SK-N-SH (cell line): ENCODE measurements at regions not wholly inside any gene's neighbourhood (a gene's known extent, or its start where the extent isn't known, plus 50 kb on each side); places are given as distances from the start of the nearest gene placed in this dataset.

Source experiments
- CTCF ChIP-seq: fragments of 200-600 bp; sonication (generic); IDR thresholded peaks from 2 replicates; pipeline ENCODE4 v1.6.1; 2017; ENCODE audit warnings: antibody characterized with exemption, mild to moderate bottlenecking, moderate library complexity
- EP300 ChIP-seq, 2 experiments: IDR thresholded peaks; 2 replicates each; pipeline versions ENCODE4 v1.4.0 to v1.6.1; 2012; ENCODE audit warnings: borderline replicate concordance in 1 of 2, low read depth in 1 of 2, low read length in 1 of 2
- FOXM1 ChIP-seq: IDR thresholded peaks from 2 replicates; pipeline ENCODE4 v1.4.0; 2012; ENCODE audit warnings: low read depth, mild to moderate bottlenecking
- MAX ChIP-seq: IDR thresholded peaks from 2 replicates; pipeline ENCODE4 v1.4.0; 2012; ENCODE audit warnings: low read depth
- MXI1 ChIP-seq: IDR thresholded peaks from 2 replicates; pipeline ENCODE4 v1.6.1; 2012; ENCODE audit warnings: mild to moderate bottlenecking, low read depth, low read length, improper control_type of control experiment
- RAD21 ChIP-seq: IDR thresholded peaks from 2 replicates; pipeline ENCODE4 v1.6.1; 2012; ENCODE audit warnings: mild to moderate bottlenecking, low read length
- SMC3 ChIP-seq: IDR thresholded peaks from 2 replicates; pipeline ENCODE4 v1.6.1; 2012; ENCODE audit warnings: low read depth, low read length, improper control_type of control experiment
- TAF1 ChIP-seq: IDR thresholded peaks from 2 replicates; pipeline ENCODE4 v1.6.1; 2012; ENCODE audit warnings: low read depth, mild to moderate bottlenecking, low read length, moderate library complexity, borderline replicate concordance

- TF ChIP-seq CTCF (no peak), FOXM1 (no peak), RAD21 (no peak), EP300 (IDR thresholded peaks at IDR 0.05; ENCODE audit: borderline replicate concordance in 1 of 2, low read depth in 1 of 2, low read length in 1 of 2) (no peak), TAF1 (no peak), SMC3 (no peak), MAX (no peak), MXI1 (no peak)
These were observed 209.3 kb downstream of the CHD9NB start for GRCh38 chr16:52843381-52843780.
